Spleen (tissue), 7 donors: ENCODE measurements at regions not wholly inside any gene's neighbourhood (a gene's known extent, or its start where the extent isn't known, plus 50 kb on each side); places are given as distances from the start of the nearest gene placed in this dataset.

Source experiments
- POLR2A ChIP-seq, 3 donors: fragments of 450-650 bp; IDR thresholded peaks; one replicate each; pipeline ENCODE4 v1.5.1; 2017; ENCODE audit warnings: antibody characterized with exemption in 3 of 3, mild to moderate bottlenecking in 1 of 3
- TF ChIP-seq, protein P1 (sequence below), 11 experiments: fragments of 200-600 bp in 7 of 11; fragments of 450-650 bp in 4 of 11; sonication (generic) in 4 of 11; IDR thresholded peaks in 8 of 11; conservative IDR thresholded peaks in 3 of 11; 1 replicate in 7 of 11; 2 replicates in 4 of 11; pipeline versions ENCODE4 v1.4.0 to v1.8.0; 2016 to 2021; ENCODE audit warnings: antibody characterized with exemption in 11 of 11, inconsistent platforms in 4 of 11, mild to moderate bottlenecking in 1 of 11
- donor health status: DM: no; HTN: no; CAD: no; lungs with moderate emphysema.
- donor health status: DM: no; HTN: no; CAD: no.
- donor health status: DM: no; HTN: no; CAD: no.

DNA sequence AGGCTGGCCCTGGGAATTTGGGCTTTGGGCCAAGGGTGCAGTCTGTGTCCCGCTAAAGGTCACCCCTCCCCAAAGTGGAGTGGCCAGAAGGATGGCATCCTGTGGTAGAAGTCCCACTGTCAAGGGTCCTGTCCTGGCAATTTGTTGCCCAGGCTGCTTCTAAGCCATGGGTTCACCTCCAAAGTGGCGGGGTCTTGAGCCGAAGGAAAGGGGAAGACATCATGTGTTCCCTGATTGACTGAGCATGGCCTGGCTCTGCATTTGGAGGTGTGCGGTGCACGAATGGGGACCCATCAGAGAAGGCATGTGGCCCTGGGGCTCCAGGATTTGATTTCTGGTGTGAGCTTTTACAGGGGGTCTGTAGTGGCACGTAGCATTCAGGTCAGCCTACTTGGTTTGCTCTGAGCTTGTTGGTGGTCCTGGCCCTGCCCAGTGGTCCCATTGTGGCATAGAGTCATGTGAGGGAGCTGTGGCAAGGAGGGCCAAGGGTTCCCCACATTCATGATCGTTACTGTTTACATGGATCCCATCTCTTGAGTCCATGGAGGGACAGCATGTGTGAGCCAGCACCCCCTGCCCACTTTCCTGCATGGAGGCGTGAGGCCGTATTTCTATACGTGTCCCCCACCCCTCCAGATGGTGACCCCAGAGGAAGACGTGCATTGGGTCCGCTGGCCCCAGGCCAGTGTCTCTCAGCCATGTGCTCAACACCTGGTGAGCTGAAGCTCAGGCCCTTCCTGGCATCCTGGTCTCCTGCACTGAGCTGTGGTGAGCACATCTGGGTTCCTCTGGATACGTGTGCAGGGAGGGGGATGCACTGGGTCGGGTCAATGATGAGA, 225.1 kb downstream of the SNRPN start:
- TF ChIP-seq, protein P1, sequence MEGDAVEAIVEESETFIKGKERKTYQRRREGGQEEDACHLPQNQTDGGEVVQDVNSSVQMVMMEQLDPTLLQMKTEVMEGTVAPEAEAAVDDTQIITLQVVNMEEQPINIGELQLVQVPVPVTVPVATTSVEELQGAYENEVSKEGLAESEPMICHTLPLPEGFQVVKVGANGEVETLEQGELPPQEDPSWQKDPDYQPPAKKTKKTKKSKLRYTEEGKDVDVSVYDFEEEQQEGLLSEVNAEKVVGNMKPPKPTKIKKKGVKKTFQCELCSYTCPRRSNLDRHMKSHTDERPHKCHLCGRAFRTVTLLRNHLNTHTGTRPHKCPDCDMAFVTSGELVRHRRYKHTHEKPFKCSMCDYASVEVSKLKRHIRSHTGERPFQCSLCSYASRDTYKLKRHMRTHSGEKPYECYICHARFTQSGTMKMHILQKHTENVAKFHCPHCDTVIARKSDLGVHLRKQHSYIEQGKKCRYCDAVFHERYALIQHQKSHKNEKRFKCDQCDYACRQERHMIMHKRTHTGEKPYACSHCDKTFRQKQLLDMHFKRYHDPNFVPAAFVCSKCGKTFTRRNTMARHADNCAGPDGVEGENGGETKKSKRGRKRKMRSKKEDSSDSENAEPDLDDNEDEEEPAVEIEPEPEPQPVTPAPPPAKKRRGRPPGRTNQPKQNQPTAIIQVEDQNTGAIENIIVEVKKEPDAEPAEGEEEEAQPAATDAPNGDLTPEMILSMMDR (IDR thresholded peaks at IDR 0.05 in 8 of 11, conservative IDR thresholded peaks at IDR 0.05 in 3 of 11): no peak
- no peak for TF ChIP-seq POLR2A (IDR thresholded peaks at IDR 0.05)
